T-helper 2 cell treated with Interferon-gamma antibody and Interleukin-4, amounts not matched to agents 5 μg/mL and 100 μg/mL, for 36 hours (primary cell): ENCODE measurements at regions not wholly inside any gene's neighbourhood (a gene's known extent, or its start where the extent isn't known, plus 50 kb on each side); places are given as distances from the start of the nearest gene placed in this dataset.

Source experiments
- DNase-seq: peaks from one replicate; pipeline ENCODE4 v3.0.0; 2021; ENCODE audit warnings: low spot score
- H3K27ac Mint-ChIP-seq: one replicate; pipeline ENCODE4 v1.8.0; 2021; ENCODE audit warnings: mild to moderate bottlenecking, mixed read lengths
- H3K27me3 Mint-ChIP-seq: one replicate; pipeline ENCODE4 v1.8.0; 2021; ENCODE audit warnings: low read depth, mixed read lengths
- H3K36me3 Mint-ChIP-seq: one replicate; pipeline ENCODE4 v1.8.0; 2021; ENCODE audit warnings: low read depth, mixed read lengths
- H3K4me1 Mint-ChIP-seq: one replicate; pipeline ENCODE4 v1.8.0; 2021; ENCODE audit warnings: low read depth, mixed read lengths
- H3K4me3 Mint-ChIP-seq: one replicate; pipeline ENCODE4 v1.8.0; 2022; ENCODE audit warnings: mild to moderate bottlenecking, moderate library complexity, mixed read lengths
- H3K9me3 Mint-ChIP-seq: one replicate; pipeline ENCODE4 v1.8.0; 2021; ENCODE audit warnings: mixed read lengths

GRCh38 chr4:41883988-41884734, 51.1 kb upstream of the TMEM33 start:
- Mint-ChIP-seq H3K27ac (no peak overlapping the region), H3K27me3 (peaks cover 67% of the 10 kb centered on the region), H3K4me1 (no peaks in the 10 kb centered on the region), H3K4me3 (no peak overlapping the region), H3K36me3 (no peaks in the 10 kb centered on the region), H3K9me3 (no peaks in the 10 kb centered on the region)
- no peak for DNase-seq

GRCh38 chr4:41882625-41883347, 52.4 kb upstream of the TMEM33 start:
- DNase-seq, result no peak
- Mint-ChIP-seq H3K36me3 (peaks cover 2% of the 10 kb centered on the region), H3K9me3 (no peaks in the 10 kb centered on the region), H3K27me3 (peaks cover 78% of the 10 kb centered on the region), H3K4me1 (no peaks in the 10 kb centered on the region), H3K4me3 (peak overlapping the region; percentile 29), H3K27ac (no peak overlapping the region)

GRCh38 chr4:41881981-41882624, 53.1 kb upstream of the TMEM33 start:
- peaks cover 2% of the 10 kb centered on the region for H3K36me3 Mint-ChIP-seq
- H3K4me3 Mint-ChIP-seq, result no peak overlapping the region
- no peak for DNase-seq
- peaks cover 82% of the 10 kb centered on the region for H3K27me3 Mint-ChIP-seq
- no peaks in the 10 kb centered on the region for H3K9me3 Mint-ChIP-seq
- no peak overlapping the region for H3K27ac Mint-ChIP-seq
- H3K4me1 Mint-ChIP-seq, result no peaks in the 10 kb centered on the region

GRCh38 chr4:41880840-41881831, 54.1 kb upstream of the TMEM33 start:
- Mint-ChIP-seq H3K27ac (no peak overlapping the region), H3K9me3 (no peaks in the 10 kb centered on the region), H3K4me3 (peak overlapping the region; percentile 27), H3K36me3 (peaks cover 2% of the 10 kb centered on the region), H3K27me3 (peaks cover 84% of the 10 kb centered on the region), H3K4me1 (no peaks in the 10 kb centered on the region)
- no peak for DNase-seq

DNA sequence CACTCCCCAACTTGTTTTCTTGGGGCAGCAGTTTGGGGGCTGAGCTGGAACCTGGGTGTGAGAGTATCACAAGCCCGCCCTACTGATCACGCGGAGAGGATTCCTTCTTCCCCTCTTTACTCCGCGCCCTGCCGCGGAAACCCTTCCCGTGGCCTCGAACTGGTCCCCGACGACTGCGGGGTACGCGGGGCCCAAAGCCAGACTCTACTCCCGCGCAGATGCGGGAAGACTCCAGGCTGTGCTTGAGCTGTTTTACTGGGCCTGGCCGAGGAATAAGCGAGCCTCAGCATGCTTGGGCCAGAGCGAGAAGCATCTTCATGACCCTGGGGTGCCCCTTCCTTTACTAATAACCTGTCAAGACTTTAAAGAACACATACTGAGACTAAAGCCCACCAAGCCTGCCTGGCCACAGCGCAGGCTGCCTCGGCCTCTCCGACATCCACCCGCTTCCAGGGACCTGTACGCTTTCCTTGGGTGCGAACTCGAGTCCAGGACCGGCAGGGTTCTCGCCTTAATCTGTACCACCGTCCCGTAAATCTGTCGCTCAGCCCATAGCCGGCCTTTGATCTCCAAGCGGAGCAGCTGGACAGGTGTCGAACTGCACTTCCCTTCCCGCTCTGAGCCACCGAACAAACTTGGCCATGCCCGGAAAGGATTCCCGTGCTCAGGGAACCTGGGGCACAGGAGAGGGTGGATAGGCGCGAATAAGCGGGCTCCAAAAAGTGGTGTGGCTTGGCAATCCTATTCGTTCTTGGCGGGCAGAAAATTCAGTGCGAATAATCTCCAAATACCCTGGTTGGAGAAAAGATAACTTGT, 55.0 kb upstream of the TMEM33 start:
- Mint-ChIP-seq H3K27ac (peak overlapping the region; percentile 36), H3K27me3 (peaks cover 86% of the 10 kb centered on the region), H3K4me3 (no peak overlapping the region), H3K4me1 (no peaks in the 10 kb centered on the region), H3K9me3 (no peaks in the 10 kb centered on the region), H3K36me3 (peaks cover 2% of the 10 kb centered on the region)
- no peak for DNase-seq

DNA sequence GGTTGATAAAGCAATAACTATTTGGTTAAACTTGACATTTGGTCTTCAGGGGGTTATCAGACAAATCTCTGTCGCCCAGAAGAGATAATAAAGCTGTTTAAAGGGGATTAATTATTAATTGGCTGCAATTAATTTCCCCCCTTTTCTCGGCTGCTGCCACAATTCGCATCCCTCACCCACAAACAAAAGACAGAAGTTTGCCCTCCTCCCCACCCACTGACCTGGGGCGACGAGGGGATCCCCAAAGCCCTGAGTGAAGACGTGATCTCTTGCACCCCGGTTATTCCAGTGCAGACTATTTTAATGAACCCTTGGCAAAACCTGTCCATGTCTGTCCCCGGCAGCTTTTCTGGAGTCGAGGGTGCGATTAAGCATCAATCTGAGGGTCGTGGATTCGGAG, 55.7 kb upstream of the TMEM33 start:
- H3K27me3 Mint-ChIP-seq, result peaks cover 86% of the 10 kb centered on the region
- no peaks in the 10 kb centered on the region for H3K9me3 Mint-ChIP-seq
- no peaks in the 10 kb centered on the region for H3K4me1 Mint-ChIP-seq
- no peak for DNase-seq
- H3K27ac Mint-ChIP-seq, result no peak overlapping the region
- H3K36me3 Mint-ChIP-seq, result peaks cover 2% of the 10 kb centered on the region
- H3K4me3 Mint-ChIP-seq, result no peak overlapping the region

- H3K36me3 Mint-ChIP-seq, result peaks cover 2% of the 10 kb centered on the region
- no peaks in the 10 kb centered on the region for H3K9me3 Mint-ChIP-seq
- no peak overlapping the region for H3K27ac Mint-ChIP-seq
- no peak for DNase-seq
- H3K27me3 Mint-ChIP-seq, result peaks cover 87% of the 10 kb centered on the region
- H3K4me3 Mint-ChIP-seq, result no peak overlapping the region
- no peaks in the 10 kb centered on the region for H3K4me1 Mint-ChIP-seq
Observed at GRCh38 chr4:41878991-41879491, 56.2 kb upstream of the TMEM33 start.

GRCh38 chr4:41878170-41878969, 56.9 kb upstream of the TMEM33 start:
- H3K9me3 Mint-ChIP-seq, result no peaks in the 10 kb centered on the region
- peaks cover 2% of the 10 kb centered on the region for H3K4me1 Mint-ChIP-seq
- H3K27ac Mint-ChIP-seq, result no peak overlapping the region
- H3K36me3 Mint-ChIP-seq, result peaks cover 2% of the 10 kb centered on the region
- DNase-seq, result no peak
- no peak overlapping the region for H3K4me3 Mint-ChIP-seq
- peaks cover 89% of the 10 kb centered on the region for H3K27me3 Mint-ChIP-seq

DNA sequence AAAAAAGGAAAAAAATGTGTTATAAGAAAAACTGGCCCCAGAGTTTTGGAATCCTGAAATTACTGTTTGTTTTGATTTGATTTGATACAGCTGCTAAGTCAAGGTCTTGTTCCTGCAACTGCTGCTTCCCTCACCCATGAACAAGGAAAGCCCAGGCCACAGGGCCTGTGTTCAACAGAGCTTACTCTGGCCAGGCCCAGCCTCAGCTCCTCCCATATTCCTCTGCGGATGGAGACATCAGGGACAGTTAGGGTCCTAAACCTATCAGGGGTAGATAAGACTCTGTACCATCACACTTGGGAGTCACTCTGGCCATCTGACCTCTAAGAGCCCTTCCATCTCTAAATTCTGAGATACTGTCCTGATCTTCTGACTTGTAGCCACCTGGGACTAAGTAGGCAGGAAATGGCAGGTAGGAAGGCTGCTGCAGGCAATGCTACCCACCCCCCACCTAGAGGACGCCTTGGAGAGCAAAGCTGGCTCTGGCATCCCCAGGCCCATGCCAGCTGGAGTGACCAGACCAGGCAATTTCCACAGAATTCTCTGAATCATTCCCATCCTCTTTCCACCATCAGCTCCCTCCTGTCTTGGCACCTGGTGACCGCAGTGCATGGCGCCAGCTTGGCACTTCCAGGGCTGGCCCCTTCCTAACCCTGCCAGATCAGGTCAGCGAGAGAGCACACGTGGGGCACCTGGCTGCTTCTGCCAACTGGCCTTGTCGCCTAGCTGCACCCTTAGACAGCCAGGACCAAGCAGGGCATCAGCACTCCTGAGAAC, 58.0 kb upstream of the TMEM33 start:
- DNase-seq, result no peak
- Mint-ChIP-seq H3K4me1 (peaks cover 2% of the 10 kb centered on the region), H3K9me3 (no peaks in the 10 kb centered on the region), H3K27me3 (peaks cover 94% of the 10 kb centered on the region), H3K27ac (no peak overlapping the region), H3K36me3 (peaks cover 2% of the 10 kb centered on the region), H3K4me3 (no peak overlapping the region)

DNA sequence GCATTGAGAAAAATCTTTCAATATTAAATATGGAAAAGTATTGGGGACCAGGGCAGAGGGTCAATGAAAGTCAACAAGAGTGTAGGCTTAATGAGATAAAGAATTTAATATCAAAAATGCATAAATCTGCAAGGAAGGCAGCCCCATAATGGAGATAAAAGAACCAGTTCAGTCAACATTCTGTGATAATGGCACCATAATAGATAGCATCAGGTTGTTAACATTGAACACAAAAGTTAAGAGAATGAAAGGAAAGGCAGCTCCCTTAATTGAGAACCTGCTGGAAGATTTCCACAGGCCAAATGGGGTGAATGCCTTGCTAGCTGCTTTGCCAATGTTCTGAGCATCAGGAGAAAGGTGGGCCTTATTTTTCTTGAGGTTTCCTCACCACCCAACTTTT, 60.4 kb upstream of the TMEM33 start:
- Mint-ChIP-seq H3K36me3 (peaks cover 2% of the 10 kb centered on the region), H3K4me1 (peaks cover 2% of the 10 kb centered on the region), H3K4me3 (no peak overlapping the region), H3K27me3 (peaks cover 94% of the 10 kb centered on the region), H3K9me3 (no peaks in the 10 kb centered on the region), H3K27ac (no peak overlapping the region)
- DNase-seq, result no peak

DNA sequence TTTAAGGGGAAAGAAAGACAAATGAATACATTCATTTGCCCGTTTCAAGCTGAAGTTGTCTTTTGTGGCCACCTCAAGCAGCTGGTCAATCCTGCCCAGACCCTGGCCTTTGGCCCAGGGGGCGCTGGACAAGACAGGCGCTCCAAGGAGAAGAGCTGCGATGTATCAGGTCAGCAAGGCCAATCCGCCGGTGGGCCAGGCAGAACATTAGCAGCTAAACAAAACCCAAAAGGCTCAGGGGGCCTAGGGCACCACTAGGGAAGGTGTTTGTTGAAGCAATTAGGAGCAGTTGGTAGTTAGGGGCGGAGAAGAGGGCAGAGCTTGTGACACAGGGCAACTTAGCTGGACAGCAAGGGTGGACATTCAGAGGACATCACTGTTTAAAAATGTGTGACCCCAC, 60.8 kb upstream of the TMEM33 start:
- H3K27ac Mint-ChIP-seq, result no peak overlapping the region
- H3K27me3 Mint-ChIP-seq, result peaks cover 94% of the 10 kb centered on the region
- DNase-seq, result no peak
- H3K9me3 Mint-ChIP-seq, result no peaks in the 10 kb centered on the region
- H3K4me3 Mint-ChIP-seq, result no peak overlapping the region
- peaks cover 2% of the 10 kb centered on the region for H3K36me3 Mint-ChIP-seq
- peaks cover 2% of the 10 kb centered on the region for H3K4me1 Mint-ChIP-seq
